ENCODE measurements at regions not wholly inside any gene's neighbourhood (a gene's known extent, or its start where the extent isn't known, plus 50 kb on each side); places are given as distances from the start of the nearest gene placed in this dataset.

GRCh38 chr1:38452246-38452645, 405.7 kb upstream of the POU3F1 start:
- TF ChIP-seq CTCF (IDR thresholded peaks at IDR 0.05; ENCODE audit: extremely low read depth in 1 of 2, insufficient read depth in 1 of 2, low read depth in 1 of 2, low read length in 2 of 2) (no peak), EZH2 (IDR thresholded peaks at IDR 0.05; ENCODE audit: borderline replicate concordance, low read depth, low read length, severe bottlenecking) (no peak), POLR2A (IDR thresholded peaks at IDR 0.05; ENCODE audit: low read depth, low read length) (no peak), POLR2AphosphoS5 (IDR thresholded peaks at IDR 0.05; ENCODE audit: insufficient read depth, low read depth, low read length) (no peak), MYC (IDR thresholded peaks at IDR 0.05; ENCODE audit: low read depth, low read length) (no peak), MAX (IDR thresholded peaks at IDR 0.05; ENCODE audit: insufficient read depth, insufficient read length) (no peak), JUN (IDR thresholded peaks at IDR 0.05; ENCODE audit: borderline replicate concordance, insufficient read depth, insufficient read length, low read depth) (no peak), FOS (IDR thresholded peaks at IDR 0.05; ENCODE audit: borderline replicate concordance, insufficient read depth, low read length) (no peak), GATA2 (IDR thresholded peaks at IDR 0.05; ENCODE audit: insufficient read depth, insufficient read length, low read depth, low read length) (no peak)
